HAP-1 (cell line): ENCODE measurements at regions not wholly inside any gene's neighbourhood (a gene's known extent, or its start where the extent isn't known, plus 50 kb on each side); places are given as distances from the start of the nearest gene placed in this dataset.
A peak's percentile ranks its signal among the peaks of the same experiment; 100 is the strongest.

Experiments
- DNase-seq, 2 experiments: peaks; one replicate each; pipeline ENCODE4 v3.0.0-alpha.2; 2016 to 2020; ENCODE audit warnings: low spot score in 2 of 2
- H3K27me3 ChIP-seq: fragments of 250-450 bp; sonication (Bioruptor Pico); 2 replicates; pipeline ENCODE4 v1.5.1; 2020; ENCODE audit warnings: low read depth, mild to moderate bottlenecking, moderate library complexity
- H3K36me3 ChIP-seq: fragments of 250-450 bp; sonication (Bioruptor Pico); replicated peaks from 2 replicates; pipeline ENCODE4 v1.5.1; 2020; ENCODE audit warnings: mild to moderate bottlenecking
- H3K4me1 ChIP-seq: fragments of 250-450 bp; sonication (Bioruptor Pico); 2 replicates; pipeline ENCODE4 v1.5.1; 2020; ENCODE audit warnings: mild to moderate bottlenecking
- H3K4me3 ChIP-seq: fragments of 250-450 bp; sonication (Bioruptor Pico); 2 replicates; pipeline ENCODE4 v1.5.1; 2020; ENCODE audit warnings: mild to moderate bottlenecking, moderate library complexity
- H3K9me3 ChIP-seq: fragments of 250-450 bp; sonication (Bioruptor Pico); 2 replicates; pipeline ENCODE4 v1.5.1; 2020; ENCODE audit warnings: mild to moderate bottlenecking, moderate library complexity
- in situ Hi-C: fragments of 300-500 bp; cut with MboI; formaldehyde crosslinking; loops from 3 replicates; pipeline ENCODE4 v1.14.3; 2020; ENCODE audit warnings: low sequenced_read_pairs, inconsistent platforms, mixed read lengths

DNA sequence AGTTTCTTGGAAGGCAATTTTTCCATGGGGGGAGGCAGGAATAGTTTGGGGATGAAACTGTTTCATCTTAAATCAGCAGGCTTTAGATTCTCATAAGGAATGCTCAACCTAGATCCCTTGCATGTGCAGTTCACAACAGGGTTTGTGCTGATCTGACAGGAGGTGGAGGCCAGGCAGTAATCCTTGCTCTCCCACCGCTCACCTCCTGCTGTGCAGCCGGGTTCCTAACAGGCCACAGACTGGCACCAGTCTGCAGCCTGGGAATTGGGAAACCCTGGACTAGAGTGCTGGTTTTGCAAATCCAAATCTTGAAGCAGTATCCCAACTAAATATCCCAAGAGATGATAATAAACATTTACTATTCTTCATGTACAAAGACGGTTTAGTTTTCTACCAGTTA lies 256.3 kb upstream of the TMCO5A start:
- no peaks in the 10 kb centered on the region for H3K36me3 ChIP-seq
- no peaks in the 10 kb centered on the region for H3K9me3 ChIP-seq
- no peak for DNase-seq
- H3K27me3 ChIP-seq = no peaks in the 10 kb centered on the region
- no peaks in the 10 kb centered on the region for H3K4me1 ChIP-seq
- in situ Hi-C loops = no loop called here
- H3K4me3 ChIP-seq = no peak overlapping the region

DNA sequence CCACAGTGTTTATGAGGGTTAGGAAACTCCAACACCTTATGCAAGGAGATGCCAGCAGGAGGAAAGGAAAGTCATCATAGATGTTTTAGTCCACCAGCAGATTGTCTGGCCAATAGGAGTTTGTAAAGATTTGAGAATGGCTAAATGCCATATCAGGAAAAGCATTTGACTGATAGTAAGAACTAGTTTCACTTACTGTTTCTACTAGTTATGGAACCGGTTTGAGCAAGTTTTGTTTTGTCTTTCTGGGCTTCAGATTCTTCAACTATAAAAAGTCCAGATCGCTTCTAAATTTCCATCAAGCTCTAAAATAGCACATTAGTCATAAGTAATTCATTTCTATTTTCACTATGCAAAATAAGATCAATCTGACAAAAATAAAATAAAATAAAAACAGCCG lies 254.8 kb upstream of the TMCO5A start:
- no peaks in the 10 kb centered on the region for H3K36me3 ChIP-seq
- no peaks in the 10 kb centered on the region for H3K9me3 ChIP-seq
- H3K4me3 ChIP-seq = no peak overlapping the region
- no peaks in the 10 kb centered on the region for H3K27me3 ChIP-seq
- H3K4me1 ChIP-seq = no peaks in the 10 kb centered on the region
- DNase-seq = no peak
- in situ Hi-C loops = no loop called here

DNA sequence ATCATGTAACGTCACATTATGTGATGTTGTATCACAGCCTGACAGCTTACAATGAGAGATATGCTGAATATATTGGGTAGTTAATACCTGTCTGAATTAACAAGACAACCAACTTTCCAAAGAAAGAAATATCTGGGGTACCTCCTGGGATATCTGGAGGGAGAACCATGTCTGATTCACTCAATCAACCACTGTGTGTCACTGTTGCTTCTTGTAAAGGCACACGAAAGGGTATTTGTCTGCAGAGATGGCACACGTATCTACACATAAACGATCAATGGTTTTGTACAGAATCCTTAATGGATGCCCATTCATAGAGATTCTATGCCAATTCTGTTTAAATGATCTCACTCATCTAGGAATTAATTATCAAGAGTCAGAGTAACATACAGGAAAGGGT lies 252.1 kb upstream of the TMCO5A start:
- Histone ChIP-seq H3K4me1 (no peaks in the 10 kb centered on the region), H3K4me3 (no peak overlapping the region), H3K9me3 (no peaks in the 10 kb centered on the region), H3K27me3 (no peaks in the 10 kb centered on the region), H3K36me3 (no peaks in the 10 kb centered on the region)
- DNase-seq = no peak
- in situ Hi-C loops = no loop called here

DNA sequence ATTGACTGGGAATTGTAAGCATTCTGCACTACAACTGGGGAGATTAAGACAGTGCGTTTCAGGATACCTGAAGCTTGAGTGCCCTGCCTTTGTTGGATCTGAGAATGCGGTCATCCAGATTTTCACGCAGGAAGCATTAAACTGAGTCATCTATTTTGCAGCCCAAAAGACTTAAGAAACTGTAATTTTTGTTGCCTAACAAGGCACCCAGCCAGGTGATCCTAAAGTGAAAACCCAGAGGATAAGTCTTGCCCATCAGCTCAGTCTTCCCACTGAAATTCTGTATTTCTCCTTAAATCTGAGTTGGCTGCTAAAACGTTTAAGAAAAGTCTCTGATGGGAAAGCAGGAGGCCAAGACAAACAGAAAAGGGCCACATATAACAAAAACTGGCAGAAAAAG lies 242.5 kb upstream of the TMCO5A start:
- in situ Hi-C loops = no loop called here
- DNase-seq = no peak
- Histone ChIP-seq H3K4me1 (no peaks in the 10 kb centered on the region), H3K27me3 (no peaks in the 10 kb centered on the region), H3K36me3 (no peaks in the 10 kb centered on the region), H3K4me3 (no peak overlapping the region), H3K9me3 (no peaks in the 10 kb centered on the region)

DNA sequence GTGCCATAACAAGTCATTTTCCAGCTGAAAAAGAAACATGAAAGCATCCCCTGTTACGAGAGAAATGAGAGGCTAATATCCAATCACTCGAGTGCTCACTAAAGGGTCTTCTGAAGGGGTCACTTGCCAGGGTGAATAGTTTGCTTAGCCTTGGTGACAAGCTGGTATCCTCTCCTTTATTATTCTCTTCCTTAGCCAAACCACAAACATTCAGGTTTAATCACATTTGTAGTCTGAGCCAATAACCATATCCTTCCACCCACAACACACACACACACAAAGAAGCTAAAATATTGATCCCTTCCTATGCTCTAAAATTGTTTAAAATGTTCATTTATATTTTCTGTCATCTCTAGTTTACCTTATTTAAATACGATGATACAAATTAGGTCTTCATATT lies 240.5 kb upstream of the TMCO5A start:
- no peaks in the 10 kb centered on the region for H3K4me1 ChIP-seq
- no peak for DNase-seq
- no peak overlapping the region for H3K4me3 ChIP-seq
- in situ Hi-C loops = no loop called here
- H3K9me3 ChIP-seq = no peaks in the 10 kb centered on the region
- H3K27me3 ChIP-seq = no peaks in the 10 kb centered on the region
- no peaks in the 10 kb centered on the region for H3K36me3 ChIP-seq

DNA sequence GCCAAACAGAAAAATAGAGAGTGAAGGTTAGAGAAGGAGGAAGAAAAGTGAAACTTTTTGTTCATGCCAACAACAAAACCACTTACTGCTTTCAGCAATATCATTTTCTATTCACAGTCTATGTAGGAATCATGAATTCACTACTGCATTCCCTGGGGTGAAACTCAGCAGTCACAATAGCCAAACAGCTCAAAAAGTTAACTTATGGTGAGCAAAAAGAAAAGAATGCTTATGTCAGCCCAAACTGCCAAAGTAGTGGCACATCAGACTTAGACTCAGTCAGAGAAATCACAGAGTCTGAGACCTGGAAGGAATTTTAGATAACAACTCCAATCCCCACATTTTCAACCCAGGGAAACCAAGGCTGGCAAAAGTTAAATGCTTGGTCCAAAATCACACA lies 238.7 kb upstream of the TMCO5A start:
- Histone ChIP-seq H3K4me1 (no peaks in the 10 kb centered on the region), H3K27me3 (no peaks in the 10 kb centered on the region)

DNA sequence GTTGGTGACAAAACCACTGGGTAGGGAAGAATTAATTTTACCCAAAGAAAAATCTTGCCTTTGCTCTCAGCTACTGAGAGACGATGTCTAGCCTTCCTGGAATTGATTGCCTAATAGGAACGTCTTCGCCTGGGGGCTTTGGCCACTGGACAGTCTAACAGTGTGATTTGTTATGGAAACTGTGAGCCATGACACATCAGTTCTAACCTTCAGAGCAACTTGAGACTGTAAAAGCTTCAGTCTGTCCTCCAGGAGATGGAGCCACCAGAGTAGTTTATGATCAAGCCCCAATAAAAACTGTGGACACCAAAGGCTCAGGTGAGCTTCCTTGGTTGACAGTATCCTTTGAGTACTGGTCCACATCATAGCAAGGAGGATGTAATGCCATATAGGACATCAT lies 235.8 kb upstream of the TMCO5A start:
- Histone ChIP-seq H3K4me1 (no peaks in the 10 kb centered on the region), H3K9me3 (no peaks in the 10 kb centered on the region), H3K4me3 (no peak overlapping the region), H3K36me3 (no peaks in the 10 kb centered on the region), H3K27me3 (no peaks in the 10 kb centered on the region)
- in situ Hi-C loops = no loop called here
- DNase-seq = no peak

More for the DNA sequence above, 238.7 kb upstream of the TMCO5A start:
- no peaks in the 10 kb centered on the region for H3K9me3 ChIP-seq
- in situ Hi-C loops = no loop called here
- H3K4me3 ChIP-seq = no peak overlapping the region
- no peaks in the 10 kb centered on the region for H3K36me3 ChIP-seq
- DNase-seq = no peak

DNA sequence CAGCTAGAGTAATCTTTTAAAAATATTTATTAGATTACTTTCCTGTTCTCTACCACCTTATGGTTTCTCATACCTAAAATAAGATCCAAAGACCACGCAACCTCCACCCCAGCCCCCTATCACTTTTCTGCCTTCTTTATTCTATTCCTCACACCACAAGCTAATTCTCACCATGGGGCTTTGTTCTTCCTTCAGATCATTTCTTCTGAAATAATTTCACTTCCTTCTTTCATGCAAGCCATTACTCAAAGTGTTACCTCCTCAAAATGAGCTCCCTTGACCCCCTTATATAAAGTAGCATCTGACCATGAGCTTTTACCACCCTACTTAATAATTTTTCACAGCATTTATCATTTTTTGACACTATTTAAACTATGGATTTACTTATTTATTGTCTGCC lies 233.2 kb upstream of the TMCO5A start:
- in situ Hi-C loops = no loop called here
- H3K27me3 ChIP-seq = no peaks in the 10 kb centered on the region
- no peak overlapping the region for H3K4me3 ChIP-seq
- no peaks in the 10 kb centered on the region for H3K4me1 ChIP-seq
- no peaks in the 10 kb centered on the region for H3K9me3 ChIP-seq
- no peak for DNase-seq
- no peaks in the 10 kb centered on the region for H3K36me3 ChIP-seq

DNA sequence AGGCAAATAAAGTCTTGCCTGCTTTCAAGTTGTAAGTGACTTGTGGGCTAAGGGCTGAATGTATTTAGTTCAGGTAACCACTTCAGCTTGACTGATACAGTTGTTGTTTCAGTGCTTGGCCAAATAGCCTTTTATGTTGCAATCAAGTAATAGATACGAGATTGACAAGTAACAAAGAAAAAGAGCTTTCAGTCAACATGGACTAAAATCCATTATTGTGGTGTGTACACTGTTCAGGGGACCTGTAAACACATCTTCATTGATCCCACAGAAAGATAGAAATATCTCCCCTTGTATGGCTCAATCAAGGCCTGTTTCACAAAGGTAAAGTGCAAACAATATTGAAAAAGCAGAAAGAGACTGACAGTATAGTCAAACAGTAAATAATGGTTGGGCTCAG lies 224.8 kb upstream of the TMCO5A start:
- in situ Hi-C loops = no loop called here
- H3K36me3 ChIP-seq = no peaks in the 10 kb centered on the region
- no peak overlapping the region for H3K4me3 ChIP-seq
- no peaks in the 10 kb centered on the region for H3K9me3 ChIP-seq
- no peaks in the 10 kb centered on the region for H3K4me1 ChIP-seq
- no peak for DNase-seq
- no peaks in the 10 kb centered on the region for H3K27me3 ChIP-seq

DNA sequence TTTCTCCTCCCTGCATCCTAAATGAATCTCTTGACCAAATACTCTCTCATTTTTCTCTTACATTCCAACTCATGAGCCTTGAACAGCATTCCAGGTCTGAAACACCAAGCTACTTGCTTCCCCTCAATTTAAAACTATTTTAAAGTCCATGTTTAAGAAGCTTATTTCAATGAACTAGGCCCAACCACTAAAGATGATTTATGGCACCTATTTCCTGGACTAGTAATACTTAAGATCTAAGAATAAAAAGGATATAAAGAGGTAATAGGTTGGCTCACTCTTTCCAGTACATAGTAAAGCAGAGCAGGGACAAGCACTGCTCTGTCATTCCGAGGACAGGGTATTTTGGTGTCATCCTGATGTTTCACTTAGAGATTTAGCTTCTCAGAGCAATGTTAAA lies 219.3 kb upstream of the TMCO5A start:
- no peaks in the 10 kb centered on the region for H3K36me3 ChIP-seq
- no peaks in the 10 kb centered on the region for H3K4me1 ChIP-seq
- H3K9me3 ChIP-seq = no peaks in the 10 kb centered on the region
- DNase-seq = no peak
- H3K27me3 ChIP-seq = no peaks in the 10 kb centered on the region
- in situ Hi-C loops = no loop called here
- H3K4me3 ChIP-seq = no peak overlapping the region

DNA sequence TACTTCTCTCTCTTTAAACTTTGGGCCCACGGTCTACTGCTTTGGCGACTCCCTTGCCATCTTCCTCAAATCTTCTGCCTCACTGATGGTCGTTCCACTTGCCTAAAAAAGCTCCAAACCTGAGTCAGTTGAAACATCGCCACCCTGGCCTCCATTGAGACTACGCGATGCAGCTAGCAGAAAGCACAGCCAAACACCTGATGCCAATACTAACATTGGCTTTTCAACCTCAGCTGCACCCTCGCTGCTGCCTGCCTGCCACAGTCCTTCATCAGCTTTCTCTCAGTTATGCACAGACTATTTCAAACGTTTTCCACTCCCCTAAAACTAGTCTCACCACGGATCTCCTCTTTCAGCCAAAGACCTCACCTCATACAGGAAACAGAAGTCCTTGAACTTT lies 214.2 kb upstream of the TMCO5A start:
- H3K9me3 ChIP-seq = no peaks in the 10 kb centered on the region
- H3K4me3 ChIP-seq = no peak overlapping the region
- no peaks in the 10 kb centered on the region for H3K27me3 ChIP-seq
- no peaks in the 10 kb centered on the region for H3K36me3 ChIP-seq
- H3K4me1 ChIP-seq = no peaks in the 10 kb centered on the region
- DNase-seq = no peak
- in situ Hi-C loops = no loop called here

DNA sequence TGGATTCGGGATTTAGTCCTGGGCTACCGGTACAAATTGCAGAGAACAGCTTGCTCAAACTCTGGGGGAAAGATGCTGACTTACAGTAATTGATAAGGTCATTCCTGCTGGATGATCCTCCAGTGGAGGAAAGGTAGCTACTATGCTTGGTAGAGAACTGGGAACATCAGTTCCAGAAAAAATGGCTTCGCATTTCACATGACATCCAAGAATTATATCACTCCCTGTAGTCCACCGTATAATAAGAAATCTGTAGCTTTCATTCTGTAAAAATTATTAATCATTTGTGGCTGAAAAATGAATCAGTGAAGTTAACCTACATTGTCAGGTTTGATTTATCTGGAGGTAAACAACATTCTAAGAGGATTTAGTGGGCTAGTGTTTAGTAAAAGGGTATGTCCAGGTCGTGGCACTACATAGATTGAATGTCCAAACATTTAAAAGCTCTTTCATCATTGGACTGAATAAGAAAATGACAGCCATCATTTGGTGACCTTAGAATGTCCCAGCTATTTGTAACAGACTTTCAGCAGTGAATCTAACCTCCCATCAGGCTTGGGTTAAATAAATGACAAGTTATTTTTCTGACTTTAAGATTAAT lies 203.2 kb upstream of the TMCO5A start:
- Histone ChIP-seq H3K4me3 (no peak overlapping the region), H3K9me3 (no peaks in the 10 kb centered on the region), H3K36me3 (no peaks in the 10 kb centered on the region), H3K4me1 (no peaks in the 10 kb centered on the region), H3K27me3 (no peaks in the 10 kb centered on the region)
- no peak for DNase-seq
- in situ Hi-C loops = no loop called here

DNA sequence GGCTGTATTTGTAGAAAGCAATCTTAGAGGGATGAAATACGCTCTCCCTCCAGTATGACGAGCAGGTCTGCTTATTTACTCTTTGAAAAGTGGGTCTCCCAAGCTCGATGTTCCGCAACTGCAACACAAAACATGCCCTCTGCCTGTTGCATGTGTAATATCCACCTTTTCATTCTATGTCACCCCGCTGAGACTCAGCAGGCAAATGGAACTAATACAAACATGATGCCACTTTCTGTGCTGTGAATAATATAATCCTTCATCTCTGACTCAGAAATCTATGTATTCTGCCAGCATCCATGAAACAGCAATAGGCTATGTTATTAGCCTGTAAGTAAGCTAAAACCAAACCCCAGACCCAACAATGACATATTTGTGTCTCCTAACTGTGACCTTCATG lies 200.8 kb upstream of the TMCO5A start:
- Histone ChIP-seq H3K4me1 (no peaks in the 10 kb centered on the region), H3K27me3 (no peaks in the 10 kb centered on the region), H3K4me3 (no peak overlapping the region), H3K9me3 (no peaks in the 10 kb centered on the region), H3K36me3 (no peaks in the 10 kb centered on the region)
- DNase-seq = no peak
- in situ Hi-C loops = no loop called here

DNA sequence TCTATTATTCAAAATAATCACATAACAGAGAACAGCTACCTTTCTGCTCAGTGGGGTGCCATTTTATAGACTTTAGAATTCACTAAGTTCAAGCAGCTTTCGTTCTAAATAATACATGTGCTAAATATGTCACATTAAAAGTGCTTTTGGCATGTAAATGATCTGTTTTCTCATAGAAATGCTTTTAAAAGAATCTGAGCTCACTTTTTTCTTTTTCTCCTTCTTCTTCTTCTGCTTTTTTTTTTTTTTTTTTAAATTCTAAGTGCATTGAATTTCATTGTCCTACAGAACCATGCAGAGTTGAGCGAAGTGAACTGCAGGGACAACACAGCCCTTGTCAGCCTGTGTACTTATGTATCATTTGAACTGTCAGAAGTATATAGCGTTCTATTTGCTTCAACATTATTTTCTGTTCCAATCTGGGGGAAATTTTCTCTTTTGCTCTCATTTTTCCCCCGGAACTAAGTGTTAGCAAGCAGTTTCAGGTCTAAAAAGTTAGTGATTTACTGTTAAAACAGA lies 193.8 kb upstream of the TMCO5A start:
- Histone ChIP-seq H3K36me3 (no peaks in the 10 kb centered on the region), H3K4me3 (peak overlapping the region; percentile 13), H3K9me3 (no peaks in the 10 kb centered on the region), H3K4me1 (peaks cover 15% of the 10 kb centered on the region), H3K27me3 (no peaks in the 10 kb centered on the region)
- peak; percentile 41 to 66 for DNase-seq
- in situ Hi-C loops = no loop called here

DNA sequence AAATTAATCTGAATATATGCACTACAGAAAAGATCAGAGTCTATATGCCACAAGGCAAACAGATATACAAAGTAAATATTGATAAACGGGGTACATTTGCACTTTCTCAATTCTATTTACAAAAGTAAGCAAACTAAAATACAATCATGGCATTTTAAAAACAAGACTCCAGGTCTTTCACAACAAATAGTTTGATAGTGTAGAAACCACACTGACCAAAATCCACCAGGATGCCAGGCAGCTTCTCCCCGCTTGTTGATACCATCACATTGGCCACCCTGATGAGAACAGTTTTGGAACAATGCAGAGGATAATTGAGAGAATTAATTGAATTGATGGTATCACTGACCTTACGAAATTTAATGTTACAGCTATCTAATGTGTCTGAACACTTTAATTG lies 190.6 kb upstream of the TMCO5A start:
- in situ Hi-C loops = no loop called here
- Histone ChIP-seq H3K27me3 (no peaks in the 10 kb centered on the region), H3K36me3 (no peaks in the 10 kb centered on the region), H3K4me3 (no peak overlapping the region), H3K4me1 (peaks cover 15% of the 10 kb centered on the region), H3K9me3 (no peaks in the 10 kb centered on the region)
- DNase-seq = no peak
